OCI-LY1 (cell line): ENCODE measurements at regions not wholly inside any gene's neighbourhood (a gene's known extent, or its start where the extent isn't known, plus 50 kb on each side); places are given as distances from the start of the nearest gene placed in this dataset.

Experiments
- H2AFZ ChIP-seq: fragments of 200-600 bp; sonication (generic), shearing (Covaris generic); 2 replicates; pipeline ENCODE4 v1.6.0; 2014; ENCODE audit warnings: antibody characterized with exemption, mild to moderate bottlenecking, low read length
- H3F3A ChIP-seq: fragments of 200-600 bp; sonication (generic), shearing (Covaris generic); 2 replicates; pipeline ENCODE4 v1.6.0; 2014; ENCODE audit warnings: mild to moderate bottlenecking, antibody characterized with exemption, low read length, moderate library complexity; ENCODE audit not compliant: insufficient read depth
- H3K27ac ChIP-seq: fragments of 200-600 bp; sonication (generic); 2 replicates; pipeline ENCODE4 v1.5.1; 2014; ENCODE audit warnings: low read length, mixed run types, mild to moderate bottlenecking, low read depth; ENCODE audit not compliant: poor library complexity, severe bottlenecking
- H3K27me3 ChIP-seq: fragments of 200-600 bp; sonication (generic); 2 replicates; pipeline ENCODE4 v1.6.0; 2014; ENCODE audit warnings: antibody characterized with exemption, mild to moderate bottlenecking, low read length, moderate library complexity; ENCODE audit not compliant: insufficient read depth
- H3K36me3 ChIP-seq: fragments of 200-600 bp; sonication (generic); 2 replicates; pipeline ENCODE4 v1.6.1; 2014; ENCODE audit warnings: mild to moderate bottlenecking, antibody characterized with exemption, low read length, moderate library complexity, mixed read lengths; ENCODE audit not compliant: insufficient read depth
- H3K4me1 ChIP-seq: fragments of 200-600 bp; sonication (generic); 2 replicates; pipeline ENCODE4 v1.5.1; 2014; ENCODE audit warnings: mild to moderate bottlenecking, low read length, moderate library complexity; ENCODE audit not compliant: insufficient read depth, severe bottlenecking
- H3K4me2 ChIP-seq: fragments of 200-600 bp; sonication (generic), shearing (Covaris generic); 2 replicates; pipeline ENCODE4 v1.6.1; 2014; ENCODE audit warnings: low read length
- H3K4me3 ChIP-seq: fragments of 200-600 bp; sonication (generic); 2 replicates; pipeline ENCODE4 v1.5.1; 2014; ENCODE audit warnings: low read length, low read depth, mild to moderate bottlenecking, mixed read lengths; ENCODE audit not compliant: poor library complexity, severe bottlenecking
- H3K79me2 ChIP-seq: fragments of 200-600 bp; shearing (Covaris generic); 2 replicates; pipeline ENCODE4 v1.6.1; 2016; ENCODE audit warnings: mixed run types, low read length, mixed read lengths; ENCODE audit not compliant: insufficient read depth
- H3K9ac ChIP-seq: fragments of 200-600 bp; sonication (generic), shearing (Covaris generic); 2 replicates; pipeline ENCODE4 v1.6.1; 2014; ENCODE audit warnings: mild to moderate bottlenecking, low read length, mixed read lengths
- H3K9me2 ChIP-seq: fragments of 200-600 bp; sonication (generic), shearing (Covaris generic); 2 replicates; pipeline ENCODE4 v1.6.1; 2014; ENCODE audit warnings: low read depth, mild to moderate bottlenecking, low read length, mixed read lengths
- H3K9me3 ChIP-seq: fragments of 200-600 bp; shearing (Covaris generic); 2 replicates; pipeline ENCODE4 v1.6.1; 2014; ENCODE audit warnings: low read length, mixed read lengths
- H4K20me1 ChIP-seq: fragments of 200-600 bp; sonication (generic), shearing (Covaris generic); 2 replicates; pipeline ENCODE4 v1.6.0; 2016; ENCODE audit warnings: mild to moderate bottlenecking, low read length; ENCODE audit not compliant: insufficient read depth
- CTCF ChIP-seq: fragments of 200-600 bp; sonication (generic), shearing (Covaris generic); IDR thresholded peaks from 2 replicates; pipeline ENCODE4 v1.5.1; 2017; ENCODE audit warnings: mild to moderate bottlenecking, antibody characterized with exemption, low read length, moderate library complexity, mixed read lengths
- EZH2 ChIP-seq: fragments of 200-600 bp; sonication (generic), shearing (Covaris generic); IDR thresholded peaks from 2 replicates; pipeline ENCODE4 v1.8.0; 2017; ENCODE audit warnings: borderline replicate concordance, mixed run types, mild to moderate bottlenecking, antibody characterized with exemption, low read length, moderate library complexity, mixed read lengths

DNA sequence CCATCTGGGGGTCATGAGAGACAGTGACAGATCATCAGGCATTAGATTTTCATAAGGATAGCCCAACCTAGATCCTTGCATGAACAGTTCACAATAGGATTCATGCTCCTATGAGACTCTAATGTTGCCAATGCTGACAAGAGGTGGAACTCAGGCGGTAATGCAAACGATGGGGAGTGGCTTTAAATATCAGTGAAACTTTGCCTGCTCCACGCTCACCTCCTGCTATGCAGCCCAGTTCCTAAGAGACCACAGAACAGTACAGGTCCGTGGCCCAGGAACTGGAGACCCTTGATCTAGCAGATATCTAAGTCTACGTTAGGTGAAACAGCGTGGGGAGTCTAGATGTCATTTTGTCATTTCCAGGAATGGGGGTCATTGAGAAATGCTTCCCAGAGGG lies 165.7 kb downstream of the OR13H1 start:
- no peak overlapping the region for H2AFZ ChIP-seq
- H3K36me3 ChIP-seq: no peaks in the 10 kb centered on the region
- no peaks in the 10 kb centered on the region for H3F3A ChIP-seq
- no peak for TF ChIP-seq CTCF
- no peak for TF ChIP-seq EZH2
- no peak overlapping the region for H3K4me3 ChIP-seq
- no peaks in the 10 kb centered on the region for H3K79me2 ChIP-seq
- no peaks in the 10 kb centered on the region for H4K20me1 ChIP-seq
- no peaks in the 10 kb centered on the region for H3K27me3 ChIP-seq
- no peaks in the 10 kb centered on the region for H3K9me2 ChIP-seq
- no peaks in the 10 kb centered on the region for H3K9me3 ChIP-seq
- peaks cover 27% of the 10 kb centered on the region for H3K4me1 ChIP-seq
- no peak overlapping the region for H3K4me2 ChIP-seq
- H3K9ac ChIP-seq: no peak overlapping the region
- H3K27ac ChIP-seq: no peak overlapping the region

- H3K4me2 ChIP-seq: peak overlapping the region; percentile 58
- no peaks in the 10 kb centered on the region for H3K79me2 ChIP-seq
- no peaks in the 10 kb centered on the region for H3K9me2 ChIP-seq
- H2AFZ ChIP-seq: no peak overlapping the region
- no peaks in the 10 kb centered on the region for H3K9me3 ChIP-seq
- no peaks in the 10 kb centered on the region for H3K27me3 ChIP-seq
- peak overlapping the region; percentile 37 for H3K27ac ChIP-seq
- H3K9ac ChIP-seq: no peak overlapping the region
- H4K20me1 ChIP-seq: no peaks in the 10 kb centered on the region
- peaks cover 17% of the 10 kb centered on the region for H3K4me1 ChIP-seq
- H3K36me3 ChIP-seq: no peaks in the 10 kb centered on the region
- peak overlapping the region; percentile 34 for H3K4me3 ChIP-seq
- H3F3A ChIP-seq: no peaks in the 10 kb centered on the region
- TF ChIP-seq EZH2: no peak
- no peak for TF ChIP-seq CTCF
Measured at GRCh38 chrX:131711478-131711867, 167.6 kb downstream of the OR13H1 start.

GRCh38 chrX:131723646-131724045 lies 179.8 kb downstream of the OR13H1 start:
- H2AFZ ChIP-seq: no peak overlapping the region
- no peak overlapping the region for H3K9ac ChIP-seq
- no peak overlapping the region for H3K27ac ChIP-seq
- no peaks in the 10 kb centered on the region for H3K9me2 ChIP-seq
- H3K4me2 ChIP-seq: no peak overlapping the region
- H3K4me1 ChIP-seq: no peaks in the 10 kb centered on the region
- H3K4me3 ChIP-seq: no peak overlapping the region
- H3F3A ChIP-seq: no peaks in the 10 kb centered on the region
- H3K79me2 ChIP-seq: no peaks in the 10 kb centered on the region
- no peaks in the 10 kb centered on the region for H3K9me3 ChIP-seq
- no peaks in the 10 kb centered on the region for H4K20me1 ChIP-seq
- TF ChIP-seq EZH2: no peak
- TF ChIP-seq CTCF: no peak
- H3K36me3 ChIP-seq: no peaks in the 10 kb centered on the region
- no peaks in the 10 kb centered on the region for H3K27me3 ChIP-seq
